K562 (cell line): ENCODE measurements at regions not wholly inside any gene's neighbourhood (a gene's known extent, or its start where the extent isn't known, plus 50 kb on each side); places are given as distances from the start of the nearest gene placed in this dataset.

Experiments
- ATF7 ChIP-seq: fragments of 450-650 bp; IDR thresholded peaks from 2 replicates; pipeline ENCODE4 v1.7.1; 2014; ENCODE audit warnings: mild to moderate bottlenecking, moderate library complexity
- CCNT2 ChIP-seq: IDR thresholded peaks from 2 replicates; pipeline ENCODE4 v1.6.1; 2011; ENCODE audit warnings: borderline replicate concordance, low read depth, mild to moderate bottlenecking, moderate library complexity, mixed read lengths, low read length; ENCODE audit not compliant: insufficient read length; ENCODE audit errors: extremely low read depth
- ESRRA ChIP-seq: fragments of 450-650 bp; IDR thresholded peaks from 2 replicates; pipeline ENCODE4 v1.6.1; 2014; ENCODE audit warnings: low read depth, mild to moderate bottlenecking, moderate library complexity, borderline replicate concordance
- ETV5 ChIP-seq: sonication (generic); formaldehyde crosslinking; IDR thresholded peaks from 2 replicates; pipeline ENCODE4 v1.4.0; 2020; ENCODE audit warnings: low read depth, mild to moderate bottlenecking, missing genetic modification reagents
- GATAD2A ChIP-seq: fragments of 450-650 bp; IDR thresholded peaks from 2 replicates; pipeline ENCODE4 v1.6.1; 2017
- HDAC3 ChIP-seq: fragments of 450-650 bp; IDR thresholded peaks from 2 replicates; pipeline ENCODE4 v1.6.1; 2018; ENCODE audit warnings: borderline replicate concordance, mild to moderate bottlenecking, moderate library complexity; ENCODE audit not compliant: partially characterized antibody
- JUN ChIP-seq, 2 experiments: sonication (generic) in 1 of 2; formaldehyde crosslinking in 1 of 2; IDR thresholded peaks; 2 replicates each; pipeline versions ENCODE4 v1.6.1 to v1.8.0; 2012 to 2022; ENCODE audit warnings: borderline replicate concordance in 2 of 2, mild to moderate bottlenecking in 2 of 2, improper control_type of control experiment in 1 of 2, low read depth in 1 of 2, low read length in 1 of 2, missing genetic modification reagents in 1 of 2
- NR2F6 ChIP-seq: fragments of 450-650 bp; formaldehyde crosslinking; IDR thresholded peaks from 2 replicates; pipeline ENCODE4 v1.4.0; 2020; ENCODE audit warnings: mild to moderate bottlenecking
- POLR2B ChIP-seq: fragments of 450-650 bp; IDR thresholded peaks from 2 replicates; pipeline ENCODE4 v1.6.1; 2018; ENCODE audit warnings: low read depth; ENCODE audit not compliant: partially characterized antibody
- RBBP5 ChIP-seq: fragments of 200-600 bp; sonication (generic); IDR thresholded peaks from 2 replicates; pipeline ENCODE4 v1.6.1; 2012; ENCODE audit warnings: borderline replicate concordance, mild to moderate bottlenecking, low read length, control low read depth, inconsistent platforms; ENCODE audit not compliant: insufficient read depth, poor library complexity, severe bottlenecking
- SIN3A ChIP-seq, 2 experiments: fragments of 150-350 bp in 1 of 2; IDR thresholded peaks; 2 replicates each; pipeline ENCODE4 v1.6.1; 2011 to 2016; ENCODE audit warnings: borderline replicate concordance in 2 of 2, low read depth in 2 of 2, low read length in 2 of 2, mild to moderate bottlenecking in 2 of 2, moderate library complexity in 2 of 2; ENCODE audit not compliant: control insufficient read depth in 1 of 2
- SMARCE1 ChIP-seq: fragments of 450-650 bp; IDR thresholded peaks from 2 replicates; pipeline ENCODE4 v1.7.1; 2016; ENCODE audit warnings: mild to moderate bottlenecking
- SMC3 ChIP-seq: conservative IDR thresholded peaks from 2 replicates; pipeline ENCODE4 v1.6.1; 2011; ENCODE audit warnings: low read depth, low read length, improper control_type of control experiment; ENCODE audit not compliant: insufficient read depth
- ZBTB8A ChIP-seq: fragments of 450-650 bp; IDR thresholded peaks from 2 replicates; pipeline ENCODE4 v1.6.1; 2018; ENCODE audit warnings: mild to moderate bottlenecking, moderate library complexity; ENCODE audit not compliant: partially characterized antibody
- ZKSCAN1 ChIP-seq: fragments of 150-350 bp; IDR thresholded peaks from 2 replicates; pipeline ENCODE4 v1.6.1; 2016; ENCODE audit warnings: low read depth, low read length
- ZNF12 ChIP-seq: sonication (generic); formaldehyde crosslinking; IDR thresholded peaks from 2 replicates; pipeline ENCODE4 v1.4.0; 2020; ENCODE audit warnings: mild to moderate bottlenecking, missing genetic modification reagents
- ZNF140 ChIP-seq: fragments of 250-450 bp; sonication (Bioruptor Pico); IDR thresholded peaks from 2 replicates; pipeline ENCODE4 v1.8.0; 2021; ENCODE audit warnings: moderate library complexity, mild to moderate bottlenecking, inconsistent platforms
- ZNF197 ChIP-seq: fragments of 200-800 bp; sonication (Bioruptor generic); IDR thresholded peaks from 2 replicates; pipeline ENCODE4 v1.6.1; 2016; ENCODE audit warnings: low read depth, missing genetic modification characterization, missing compliant biosample characterization
- ZNF408 ChIP-seq: fragments of 250-450 bp; sonication (Bioruptor Pico); IDR thresholded peaks from 2 replicates; pipeline ENCODE4 v1.4.0; 2020; ENCODE audit warnings: low read depth, mild to moderate bottlenecking, moderate library complexity
- TF ChIP-seq, protein P1 (sequence below): fragments of 250-450 bp; sonication (Bioruptor Pico); IDR thresholded peaks from 2 replicates; pipeline ENCODE4 v1.4.0; 2020; ENCODE audit warnings: mild to moderate bottlenecking, moderate library complexity, borderline replicate concordance
- TF ChIP-seq, protein P2 (sequence below): fragments of 450-650 bp; conservative IDR thresholded peaks from 2 replicates; pipeline ENCODE4 v1.6.1; 2016; ENCODE audit warnings: missing genetic modification characterization, low read depth, mild to moderate bottlenecking, missing compliant biosample characterization, moderate library complexity
- TF ChIP-seq, protein P3 (sequence below), 2 experiments: fragments of 250-450 bp in 1 of 2; fragments of 450-650 bp in 1 of 2; sonication (Bioruptor Pico) in 1 of 2; IDR thresholded peaks; 2 replicates each; pipeline versions ENCODE4 v1.6.1 to v1.8.0; 2016 to 2021; ENCODE audit warnings: mild to moderate bottlenecking in 2 of 2, moderate library complexity in 2 of 2, missing compliant biosample characterization in 1 of 2, missing genetic modification characterization in 1 of 2

DNA sequence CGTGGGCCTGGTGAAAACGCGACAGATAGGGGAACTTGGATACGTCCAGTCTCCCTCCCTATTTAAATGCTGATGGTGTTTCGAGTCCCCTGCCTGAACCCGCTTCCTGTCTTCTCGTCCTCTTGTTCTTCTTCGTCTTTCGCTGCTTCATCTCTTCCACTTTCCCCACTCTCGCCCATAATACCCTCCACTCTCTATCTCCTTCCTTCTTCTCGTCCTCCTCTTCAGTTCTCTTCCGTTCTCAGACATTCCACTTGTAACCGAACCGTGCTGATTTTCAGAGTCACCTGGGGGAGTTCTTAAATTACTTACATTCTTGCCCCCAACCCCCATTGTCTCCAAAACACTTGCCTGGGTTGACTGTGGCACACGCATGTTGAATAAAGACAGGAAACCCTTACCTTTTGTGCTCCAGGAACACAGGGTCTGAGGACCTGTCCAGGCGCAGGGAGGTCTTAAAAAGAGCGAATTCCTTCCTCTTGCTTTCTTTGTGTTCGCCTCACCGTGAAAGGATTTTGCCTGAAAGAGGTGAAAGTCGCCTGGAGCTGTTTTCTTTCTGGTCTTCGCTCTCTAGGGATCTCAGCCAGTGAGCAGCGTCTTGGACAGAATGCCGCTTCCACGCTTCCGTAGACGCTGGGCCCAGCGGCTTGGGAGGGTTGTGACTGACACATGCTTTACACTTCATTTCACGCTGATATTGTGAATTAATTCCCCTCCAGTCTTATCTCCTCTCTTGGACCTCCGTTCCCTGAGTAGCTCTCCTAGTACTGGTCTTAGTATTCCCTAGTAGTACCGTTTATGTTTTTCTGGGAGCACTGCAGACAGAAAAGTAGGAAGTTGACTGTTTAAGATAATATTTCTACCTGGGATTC is 184.0 kb downstream of the GPX5 start (continued):
- 0 out of 2 replicates have a peak, but pooled peaks have one; percentile 4 for TF ChIP-seq SMC3
- no peak for TF ChIP-seq ZKSCAN1
- TF ChIP-seq HDAC3 = no peak
- TF ChIP-seq, protein P1, sequence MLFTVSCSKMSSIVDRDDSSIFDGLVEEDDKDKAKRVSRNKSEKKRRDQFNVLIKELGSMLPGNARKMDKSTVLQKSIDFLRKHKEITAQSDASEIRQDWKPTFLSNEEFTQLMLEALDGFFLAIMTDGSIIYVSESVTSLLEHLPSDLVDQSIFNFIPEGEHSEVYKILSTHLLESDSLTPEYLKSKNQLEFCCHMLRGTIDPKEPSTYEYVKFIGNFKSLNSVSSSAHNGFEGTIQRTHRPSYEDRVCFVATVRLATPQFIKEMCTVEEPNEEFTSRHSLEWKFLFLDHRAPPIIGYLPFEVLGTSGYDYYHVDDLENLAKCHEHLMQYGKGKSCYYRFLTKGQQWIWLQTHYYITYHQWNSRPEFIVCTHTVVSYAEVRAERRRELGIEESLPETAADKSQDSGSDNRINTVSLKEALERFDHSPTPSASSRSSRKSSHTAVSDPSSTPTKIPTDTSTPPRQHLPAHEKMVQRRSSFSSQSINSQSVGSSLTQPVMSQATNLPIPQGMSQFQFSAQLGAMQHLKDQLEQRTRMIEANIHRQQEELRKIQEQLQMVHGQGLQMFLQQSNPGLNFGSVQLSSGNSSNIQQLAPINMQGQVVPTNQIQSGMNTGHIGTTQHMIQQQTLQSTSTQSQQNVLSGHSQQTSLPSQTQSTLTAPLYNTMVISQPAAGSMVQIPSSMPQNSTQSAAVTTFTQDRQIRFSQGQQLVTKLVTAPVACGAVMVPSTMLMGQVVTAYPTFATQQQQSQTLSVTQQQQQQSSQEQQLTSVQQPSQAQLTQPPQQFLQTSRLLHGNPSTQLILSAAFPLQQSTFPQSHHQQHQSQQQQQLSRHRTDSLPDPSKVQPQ (CRISPR knock-in tag) = no peak
- no peak for TF ChIP-seq ZNF197
- TF ChIP-seq ESRRA = no peak
- no peak for TF ChIP-seq ZNF408 (CRISPR knock-in tag)
- TF ChIP-seq SIN3A (IDR thresholded peaks at IDR 0.05; ENCODE audit: borderline replicate concordance in 2 of 2, control insufficient read depth in 1 of 2, low read depth in 2 of 2, low read length in 2 of 2) = 0 out of 4 replicates have a peak, but pooled peaks have one; percentile 26 to 53
- TF ChIP-seq NR2F6 (CRISPR knock-in tag) = no peak
- peak; percentile 44 for TF ChIP-seq ZNF12 (CRISPR knock-in tag)
- peak; percentile 65 for TF ChIP-seq RBBP5
- 0 out of 2 replicates have a peak, but pooled peaks have one; percentile 44 for TF ChIP-seq ETV5 (CRISPR knock-in tag)
- TF ChIP-seq ZNF140 (CRISPR knock-in tag) = no peak
- TF ChIP-seq, protein P2, sequence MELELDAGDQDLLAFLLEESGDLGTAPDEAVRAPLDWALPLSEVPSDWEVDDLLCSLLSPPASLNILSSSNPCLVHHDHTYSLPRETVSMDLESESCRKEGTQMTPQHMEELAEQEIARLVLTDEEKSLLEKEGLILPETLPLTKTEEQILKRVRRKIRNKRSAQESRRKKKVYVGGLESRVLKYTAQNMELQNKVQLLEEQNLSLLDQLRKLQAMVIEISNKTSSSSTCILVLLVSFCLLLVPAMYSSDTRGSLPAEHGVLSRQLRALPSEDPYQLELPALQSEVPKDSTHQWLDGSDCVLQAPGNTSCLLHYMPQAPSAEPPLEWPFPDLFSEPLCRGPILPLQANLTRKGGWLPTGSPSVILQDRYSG = 0 out of 2 replicates have a peak, but pooled peaks have one; percentile 49
- peak; percentile 56 for TF ChIP-seq POLR2B
- TF ChIP-seq, protein P3, sequence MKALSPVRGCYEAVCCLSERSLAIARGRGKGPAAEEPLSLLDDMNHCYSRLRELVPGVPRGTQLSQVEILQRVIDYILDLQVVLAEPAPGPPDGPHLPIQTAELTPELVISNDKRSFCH (CRISPR knock-in tag; IDR thresholded peaks at IDR 0.05) = no peak
- TF ChIP-seq, protein P3 (tag; IDR thresholded peaks at IDR 0.05) = no peak
- TF ChIP-seq ZBTB8A = no peak
- 0 out of 2 replicates have a peak, but pooled peaks have one; percentile 51 for TF ChIP-seq GATAD2A
- TF ChIP-seq ATF7 = no peak
- TF ChIP-seq SMARCE1 = peak; percentile 59; the same call in 1 of the 2 replicates
- no peak for TF ChIP-seq JUN (IDR thresholded peaks at IDR 0.05; ENCODE audit: borderline replicate concordance, low read depth, low read length)
- TF ChIP-seq JUN (CRISPR knock-in tag; IDR thresholded peaks at IDR 0.05; ENCODE audit: borderline replicate concordance) = 0 out of 2 replicates have a peak, but pooled peaks have one; percentile 47
- TF ChIP-seq CCNT2 = no peak
